ENCODE measurements at regions not wholly inside any gene's neighbourhood (a gene's known extent, or its start where the extent isn't known, plus 50 kb on each side); places are given as distances from the start of the nearest gene placed in this dataset.

- H3K18ac ChIP-seq (ENCODE audit: extremely low read depth, low read length), result no peak overlapping the region
- FAIRE-seq (no peak), DNase-seq (ENCODE audit: low read depth in 1 of 2, low spot score in 2 of 2) (no peak)
- H2BK20ac ChIP-seq (ENCODE audit: low read length), result no peak overlapping the region
- no peak overlapping the region for H3K4me2 ChIP-seq (ENCODE audit: insufficient read depth in 1 of 2, low read depth in 2 of 2, low read length in 2 of 2)
- H4K91ac ChIP-seq (replicated peaks; ENCODE audit: insufficient read length, low read length), result no peak overlapping the region
- no peaks in the 10 kb centered on the region for H4K20me1 ChIP-seq (replicated peaks in 1 of 2; ENCODE audit: control insufficient read depth in 1 of 2, insufficient read depth in 2 of 2, low read length in 2 of 2)
- H2BK5ac ChIP-seq (ENCODE audit: low read depth, low read length), result no peak overlapping the region
- H3K79me1 ChIP-seq (ENCODE audit: low read depth, low read length), result no peaks in the 10 kb centered on the region
- ChIA-PET CTCF (ENCODE audit: partially characterized antibody) (interaction anchor here (0.9 kb wide), 1 partner anchor 13 kb away, joined by 3 read pairs; no protein-coding TSS in a partner anchor), POLR2A (ENCODE audit: partially characterized antibody) (no interaction called here)
- no peak overlapping the region for H4K5ac ChIP-seq (ENCODE audit: insufficient read length, low read depth, low read length)
- no peak overlapping the region for H4K8ac ChIP-seq (ENCODE audit: extremely low read depth, insufficient read depth, low read length)
- H3K56ac ChIP-seq (replicated peaks; ENCODE audit: insufficient read length, low read depth, low read length), result no peak overlapping the region
- TF ChIP-seq CTBP2 (IDR thresholded peaks at IDR 0.05; ENCODE audit: borderline replicate concordance, insufficient read depth, insufficient read length, low read length), result no peak
- no peak for TF ChIP-seq CEBPB (IDR thresholded peaks at IDR 0.05; ENCODE audit: low read depth, low read length)
- TF ChIP-seq SIRT6 (IDR thresholded peaks at IDR 0.05; ENCODE audit: low read length), result no peak
- no peak for TF ChIP-seq CTCF (IDR thresholded peaks at IDR 0.05; ENCODE audit: control extremely low read depth in 1 of 3, insufficient read depth in 1 of 3, low read depth in 1 of 3, low read length in 3 of 3)
- H3K14ac ChIP-seq (ENCODE audit: insufficient read length), result no peak overlapping the region
- H2BK15ac ChIP-seq (ENCODE audit: low read length), result 0 out of 2 replicates have a peak overlapping the region, but pooled peaks have one; percentile 75
- no peaks in the 10 kb centered on the region for H3K9me3 ChIP-seq (ENCODE audit: insufficient read depth in 2 of 2, low read depth in 1 of 2, low read length in 1 of 2)
- no peak overlapping the region for H2AFZ ChIP-seq (ENCODE audit: low read length)
- no peaks in the 10 kb centered on the region for H3K27me3 ChIP-seq (replicated peaks in 1 of 4; ENCODE audit: control insufficient read depth in 3 of 4, extremely low read depth in 1 of 4, insufficient read depth in 3 of 4, low read length in 3 of 4)
- no peak overlapping the region for H3K4me3 ChIP-seq (ENCODE audit: extremely low read depth in 1 of 4, insufficient read depth in 2 of 4, low read depth in 3 of 4, low read length in 4 of 4)
- H3K79me2 ChIP-seq (ENCODE audit: control insufficient read depth in 1 of 2, insufficient read depth in 2 of 2, low read length in 2 of 2), result no peaks in the 10 kb centered on the region
- H2AK5ac ChIP-seq (ENCODE audit: low read depth, low read length), result no peak overlapping the region
- H2BK120ac ChIP-seq (replicated peaks; ENCODE audit: low read depth, low read length), result no peak overlapping the region
- H2BK12ac ChIP-seq (ENCODE audit: low read depth, low read length), result no peak overlapping the region
- WGBS, 2 experiments (ENCODE audit: extremely low coverage in 1 of 2, insufficient coverage in 1 of 2, insufficient read length in 1 of 2, insufficient replicate concordance in 2 of 2, low coverage in 1 of 2, low lambda C conversion rate in 2 of 2, missing lambda C conversion rate in 1 of 2), result 87% methylated on average over 7 of the region's 7 CpGs; no CpG with 5 or more reads in 1 of the 2 experiments
- peaks cover 0 to 6% (median 0%) of the 10 kb centered on the region in 4 experiments; a peak in 1 of 7 replicates for H3K4me1 ChIP-seq (replicated peaks in 1 of 4; ENCODE audit: control insufficient read depth in 3 of 4, insufficient read depth in 4 of 4, low read length in 3 of 4)
- H3K23me2 ChIP-seq (ENCODE audit: low read depth, low read length), result no peaks in the 10 kb centered on the region
- H3K4ac ChIP-seq (replicated peaks; ENCODE audit: insufficient read length, low read depth, low read length), result no peak overlapping the region
- H3K36me3 ChIP-seq (ENCODE audit: control insufficient read depth in 2 of 4, insufficient read depth in 4 of 4, low read length in 3 of 4), result no peaks in the 10 kb centered on the region
- H3K23ac ChIP-seq (ENCODE audit: insufficient read length), result no peak overlapping the region
- H3K27ac ChIP-seq (ENCODE audit: low read depth, low read length), result no peak overlapping the region
- no peak overlapping the region for H3K9ac ChIP-seq (replicated peaks in 1 of 4; ENCODE audit: extremely low read depth in 1 of 4, low read depth in 3 of 4, low read length in 3 of 4)
Observed at GRCh38 chr22:19597399-19597735, 73.2 kb upstream of the CLDN5 start.

All from H1 (cell line).